ENCODE measurements at regions not wholly inside any gene's neighbourhood (a gene's known extent, or its start where the extent isn't known, plus 50 kb on each side); places are given as distances from the start of the nearest gene placed in this dataset.

DNA sequence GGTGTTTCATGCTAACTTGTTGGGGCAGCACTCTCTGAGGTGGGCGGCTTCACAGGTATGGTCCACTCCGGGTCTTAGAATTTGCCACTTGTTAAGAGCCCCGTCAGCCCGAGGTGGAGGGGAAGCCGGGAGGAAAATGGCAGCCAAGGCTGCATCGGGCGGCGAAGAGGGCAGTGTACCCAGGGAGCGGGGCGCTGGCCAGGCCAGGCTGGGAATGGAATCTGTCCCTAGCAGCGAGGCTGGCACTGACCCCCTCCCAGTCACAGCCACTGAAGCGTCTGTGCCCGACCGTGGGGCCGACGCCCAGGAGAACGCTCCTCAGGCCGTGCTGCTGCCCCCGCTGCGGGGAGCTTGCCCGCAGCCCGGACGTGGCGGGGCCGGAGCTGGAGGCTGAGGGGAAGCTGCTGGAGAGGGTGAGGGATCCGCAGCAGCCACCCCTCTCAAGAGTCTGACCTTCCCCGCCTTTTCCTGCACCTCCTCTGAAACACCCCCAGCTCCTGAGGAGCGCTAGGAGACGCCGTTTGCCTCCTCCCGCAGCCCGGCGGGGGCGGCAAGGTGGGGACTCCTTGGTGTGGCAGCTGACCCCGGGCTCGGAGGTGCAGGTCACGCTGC, 313.8 kb upstream of the SPRY2 start:
- TF ChIP-seq, protein P1, sequence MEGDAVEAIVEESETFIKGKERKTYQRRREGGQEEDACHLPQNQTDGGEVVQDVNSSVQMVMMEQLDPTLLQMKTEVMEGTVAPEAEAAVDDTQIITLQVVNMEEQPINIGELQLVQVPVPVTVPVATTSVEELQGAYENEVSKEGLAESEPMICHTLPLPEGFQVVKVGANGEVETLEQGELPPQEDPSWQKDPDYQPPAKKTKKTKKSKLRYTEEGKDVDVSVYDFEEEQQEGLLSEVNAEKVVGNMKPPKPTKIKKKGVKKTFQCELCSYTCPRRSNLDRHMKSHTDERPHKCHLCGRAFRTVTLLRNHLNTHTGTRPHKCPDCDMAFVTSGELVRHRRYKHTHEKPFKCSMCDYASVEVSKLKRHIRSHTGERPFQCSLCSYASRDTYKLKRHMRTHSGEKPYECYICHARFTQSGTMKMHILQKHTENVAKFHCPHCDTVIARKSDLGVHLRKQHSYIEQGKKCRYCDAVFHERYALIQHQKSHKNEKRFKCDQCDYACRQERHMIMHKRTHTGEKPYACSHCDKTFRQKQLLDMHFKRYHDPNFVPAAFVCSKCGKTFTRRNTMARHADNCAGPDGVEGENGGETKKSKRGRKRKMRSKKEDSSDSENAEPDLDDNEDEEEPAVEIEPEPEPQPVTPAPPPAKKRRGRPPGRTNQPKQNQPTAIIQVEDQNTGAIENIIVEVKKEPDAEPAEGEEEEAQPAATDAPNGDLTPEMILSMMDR (IDR thresholded peaks at IDR 0.05; ENCODE audit: extremely low read depth in 1 of 2, insufficient read depth in 1 of 2, low read depth in 1 of 2, low read length in 2 of 2): no peak
- TF ChIP-seq EZH2 (IDR thresholded peaks at IDR 0.05; ENCODE audit: borderline replicate concordance, low read depth, low read length, severe bottlenecking): no peak
- TF ChIP-seq JUN (IDR thresholded peaks at IDR 0.05; ENCODE audit: borderline replicate concordance, insufficient read depth, insufficient read length, low read depth): no peak
- no peak for TF ChIP-seq POLR2AphosphoS5 (IDR thresholded peaks at IDR 0.05; ENCODE audit: insufficient read depth, low read depth, low read length)
- TF ChIP-seq GATA2 (IDR thresholded peaks at IDR 0.05; ENCODE audit: insufficient read depth, insufficient read length, low read depth, low read length): no peak

Measured in endothelial cell of umbilical vein (primary cell).